GM23338 (cell line): ENCODE measurements at regions not wholly inside any gene's neighbourhood (a gene's known extent, or its start where the extent isn't known, plus 50 kb on each side); places are given as distances from the start of the nearest gene placed in this dataset.
A peak's percentile ranks its signal among the peaks of the same experiment; 100 is the strongest.

Experiments
- ATAC-seq: fragments of 200-7000 bp; cut with Tn5 transposase; 3 replicates; pipeline ENCODE4 v1.9.1; 2020
- DNase-seq: peaks from one replicate; pipeline ENCODE4 v3.0.0-alpha.2; 2015; ENCODE audit warnings: low spot score
- H2AFZ ChIP-seq: fragments of 200-600 bp; sonication (generic); 2 replicates; pipeline ENCODE4 v1.8.0; 2016; ENCODE audit warnings: antibody characterized with exemption, mild to moderate bottlenecking, moderate library complexity
- H3F3A ChIP-seq: fragments of 200-600 bp; sonication (generic); replicated peaks from 2 replicates; pipeline ENCODE4 v1.8.0; 2017; ENCODE audit warnings: antibody characterized with exemption, mixed run types, low read depth
- H3K27ac ChIP-seq: fragments of 200-600 bp; sonication (generic); 2 replicates; pipeline ENCODE4 v1.6.1; 2016; ENCODE audit warnings: low read depth
- H3K27me3 ChIP-seq: fragments of 200-600 bp; sonication (generic); 2 replicates; pipeline ENCODE4 v1.8.0; 2016; ENCODE audit warnings: mild to moderate bottlenecking, mixed run types, moderate library complexity; ENCODE audit not compliant: insufficient read depth
- H3K36me3 ChIP-seq: fragments of 200-600 bp; sonication (generic); 2 replicates; pipeline ENCODE4 v1.8.0; 2016; ENCODE audit warnings: mild to moderate bottlenecking; ENCODE audit not compliant: insufficient read depth
- H3K4me1 ChIP-seq: fragments of 200-600 bp; sonication (generic); 2 replicates; pipeline ENCODE4 v1.8.0; 2016; ENCODE audit warnings: mild to moderate bottlenecking, moderate library complexity; ENCODE audit not compliant: insufficient read depth
- H3K4me2 ChIP-seq: fragments of 200-600 bp; sonication (generic); 2 replicates; pipeline ENCODE4 v1.7.1; 2017; ENCODE audit warnings: mixed run types
- H3K4me3 ChIP-seq: fragments of 200-600 bp; sonication (generic); 2 replicates; pipeline ENCODE4 v1.6.1; 2016; ENCODE audit warnings: mixed run types
- H3K79me2 ChIP-seq: fragments of 200-600 bp; sonication (generic); replicated peaks from 2 replicates; pipeline ENCODE4 v1.8.0; 2017; ENCODE audit warnings: mild to moderate bottlenecking; ENCODE audit not compliant: insufficient read depth
- H3K9me2 ChIP-seq: fragments of 200-600 bp; sonication (generic); 2 replicates; pipeline ENCODE4 v1.8.0; 2017; ENCODE audit not compliant: insufficient read depth
- H4K20me1 ChIP-seq: fragments of 200-600 bp; sonication (generic); replicated peaks from 2 replicates; pipeline ENCODE4 v1.8.0; 2017; ENCODE audit warnings: mild to moderate bottlenecking; ENCODE audit not compliant: insufficient read depth
- H3K27ac Mint-ChIP-seq: 2 replicates; pipeline ENCODE4 v1.8.0; 2020; ENCODE audit warnings: inconsistent platforms, mild to moderate bottlenecking, moderate library complexity, mixed read lengths
- H3K27me3 Mint-ChIP-seq: 3 replicates; pipeline ENCODE4 v1.8.0; 2022; ENCODE audit warnings: low read depth, mild to moderate bottlenecking, moderate library complexity, mixed read lengths, inconsistent platforms; ENCODE audit not compliant: insufficient read depth, poor library complexity
- H3K36me3 Mint-ChIP-seq: 3 replicates; pipeline ENCODE4 v1.8.0; 2021; ENCODE audit warnings: low read depth, mild to moderate bottlenecking, inconsistent platforms, moderate library complexity, mixed read lengths
- H3K4me1 Mint-ChIP-seq: 3 replicates; pipeline ENCODE4 v1.8.0; 2020; ENCODE audit warnings: mild to moderate bottlenecking, inconsistent platforms, mixed read lengths
- H3K4me3 Mint-ChIP-seq: 3 replicates; pipeline ENCODE4 v1.8.0; 2021; ENCODE audit warnings: moderate library complexity, mild to moderate bottlenecking, inconsistent platforms, mixed read lengths
- H3K9me3 Mint-ChIP-seq: 3 replicates; pipeline ENCODE4 v1.8.0; 2020; ENCODE audit warnings: moderate library complexity, mild to moderate bottlenecking, inconsistent platforms, mixed read lengths
- CTCF ChIP-seq, 2 experiments: fragments of 200-600 bp in 1 of 2; sonication (generic) in 1 of 2; conservative IDR thresholded peaks; 2 replicates each; pipeline versions ENCODE4 v1.5.1 to v1.6.1; 2016 to 2017; ENCODE audit warnings: antibody characterized with exemption in 2 of 2, low read depth in 2 of 2, mild to moderate bottlenecking in 2 of 2, moderate library complexity in 1 of 2
- ETS1 ChIP-seq: IDR thresholded peaks from 2 replicates; pipeline ENCODE4 v1.6.1; 2016; ENCODE audit warnings: antibody characterized with exemption
- EZH2 ChIP-seq: fragments of 200-600 bp; sonication (generic); IDR thresholded peaks from one replicate; pipeline ENCODE4 v1.8.0; 2017; ENCODE audit warnings: antibody characterized with exemption, mild to moderate bottlenecking, low read depth; ENCODE audit not compliant: unreplicated experiment
- NANOG ChIP-seq: IDR thresholded peaks from 2 replicates; pipeline ENCODE4 v1.6.1; 2016; ENCODE audit warnings: antibody characterized with exemption, borderline replicate concordance
- POLR2AphosphoS5 ChIP-seq: IDR thresholded peaks from 2 replicates; pipeline ENCODE4 v1.6.1; 2016; ENCODE audit warnings: antibody characterized with exemption, low read depth
- STAT1 ChIP-seq: IDR thresholded peaks from one replicate; pipeline ENCODE4 v1.6.1; 2016; ENCODE audit warnings: antibody characterized with exemption; ENCODE audit not compliant: unreplicated experiment
- ZNF114 ChIP-seq: fragments of 250-450 bp; sonication (Bioruptor Pico); IDR thresholded peaks from 2 replicates; pipeline ENCODE4 v1.5.0; 2020; ENCODE audit warnings: mild to moderate bottlenecking, moderate library complexity
- ZNF331 ChIP-seq: fragments of 250-450 bp; sonication (Bioruptor Pico); IDR thresholded peaks from 2 replicates; pipeline ENCODE4 v1.5.0; 2020; ENCODE audit warnings: low read depth, mild to moderate bottlenecking, moderate library complexity
- ZNF462 ChIP-seq: fragments of 250-450 bp; sonication (Bioruptor Pico); IDR thresholded peaks from 2 replicates; pipeline ENCODE4 v1.5.0; 2020; ENCODE audit warnings: mild to moderate bottlenecking, moderate library complexity

GRCh38 chr5:8058616-8059190 is 189.8 kb downstream of the MTRR start:
- H4K20me1 ChIP-seq = no peaks in the 10 kb centered on the region
- peaks cover 19% of the 10 kb centered on the region for H3K4me1 ChIP-seq
- H3K9me3 Mint-ChIP-seq = no peaks in the 10 kb centered on the region
- H3K4me2 ChIP-seq = no peak overlapping the region
- H3K27me3 Mint-ChIP-seq = peaks cover 3% of the 10 kb centered on the region
- no peaks in the 10 kb centered on the region for H3K36me3 Mint-ChIP-seq
- no peaks in the 10 kb centered on the region for H3K27me3 ChIP-seq
- no peaks in the 10 kb centered on the region for H3K36me3 ChIP-seq
- peaks cover 30% of the 10 kb centered on the region for H3K4me1 Mint-ChIP-seq
- DNase-seq (no peak), ATAC-seq (no peak)
- H3K9me2 ChIP-seq = no peaks in the 10 kb centered on the region
- no peaks in the 10 kb centered on the region for H3F3A ChIP-seq
- H3K27ac ChIP-seq = no peak overlapping the region
- H3K27ac Mint-ChIP-seq = no peak overlapping the region
- TF ChIP-seq NANOG (no peak), CTCF (conservative IDR thresholded peaks at IDR 0.05; ENCODE audit: low read depth in 2 of 2) (no peak), POLR2AphosphoS5 (no peak), EZH2 (no peak), ZNF462 (CRISPR knock-in tag) (no peak), ZNF114 (no peak), ZNF331 (no peak), ETS1 (no peak), STAT1 (no peak)
- peak overlapping the region; percentile 78 for H2AFZ ChIP-seq
- no peak overlapping the region for H3K4me3 Mint-ChIP-seq
- no peak overlapping the region for H3K4me3 ChIP-seq
- no peaks in the 10 kb centered on the region for H3K79me2 ChIP-seq
